Astrocyte of the spinal cord (primary cell): ENCODE measurements at regions not wholly inside any gene's neighbourhood (a gene's known extent, or its start where the extent isn't known, plus 50 kb on each side); places are given as distances from the start of the nearest gene placed in this dataset.

ENCODE experiments used
- DNase-seq: peaks from one replicate; pipeline ENCODE4 v3.0.0; 2011; ENCODE audit warnings: low read depth, low spot score
- H3K4me3 ChIP-seq: 2 replicates; pipeline ENCODE4 v1.5.1; 2011; ENCODE audit warnings: low read depth, mild to moderate bottlenecking, low read length, moderate library complexity
- CTCF ChIP-seq: IDR thresholded peaks from 2 replicates; pipeline ENCODE4 v1.5.1; 2012; ENCODE audit warnings: low read depth, mild to moderate bottlenecking, low read length, inconsistent platforms
- in situ Hi-C: cut with HindIII; loops from 2 replicates; pipeline ENCODE4 v1.10.0; 2017; ENCODE audit warnings: low sequenced_read_pairs

DNA sequence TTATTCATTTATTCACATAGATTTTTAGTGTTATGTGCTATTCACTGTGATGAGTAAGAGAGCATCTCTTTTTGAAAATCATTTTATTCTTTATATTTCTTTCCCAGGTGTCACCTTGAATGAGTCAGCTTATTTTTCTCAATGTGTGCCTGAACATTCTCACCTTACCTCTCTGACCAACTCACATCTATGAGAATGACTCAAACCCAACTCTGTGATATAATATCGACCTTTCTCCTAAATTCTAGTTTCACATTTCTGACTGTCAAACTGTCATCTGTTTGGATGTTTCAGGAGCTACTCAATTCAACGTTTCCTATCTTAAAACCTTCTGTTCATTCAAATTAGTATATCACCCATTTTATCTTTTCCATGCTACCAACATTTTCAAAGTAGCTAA, 630.8 kb downstream of the RERGL start:
- in situ Hi-C loops = no loop called here
- TF ChIP-seq CTCF = no peak

DNA sequence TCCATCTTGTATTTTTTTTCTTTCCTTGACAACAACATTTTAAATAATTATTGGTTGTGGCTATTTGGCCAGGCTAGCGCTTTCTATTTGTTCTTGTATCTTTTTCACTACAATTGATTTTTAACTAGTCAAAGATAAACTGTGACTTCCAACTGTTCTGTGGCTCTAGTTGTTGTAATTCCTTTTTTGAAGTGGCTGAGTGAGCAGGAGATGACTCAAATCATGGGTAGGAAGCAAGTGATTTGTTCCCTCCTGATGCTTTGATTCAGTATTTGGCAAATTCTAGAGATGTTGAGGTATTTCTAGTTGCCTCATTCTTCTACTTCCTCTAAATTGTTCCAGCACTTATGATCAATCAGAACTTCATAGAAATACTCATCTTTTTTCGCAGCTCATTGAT, 633.5 kb downstream of the RERGL start:
- in situ Hi-C loops = no loop called here
- no peak for DNase-seq
- no peak overlapping the region for H3K4me3 ChIP-seq
- TF ChIP-seq CTCF = no peak

More for the DNA sequence above, 630.8 kb downstream of the RERGL start:
- DNase-seq = no peak
- no peak overlapping the region for H3K4me3 ChIP-seq

DNA sequence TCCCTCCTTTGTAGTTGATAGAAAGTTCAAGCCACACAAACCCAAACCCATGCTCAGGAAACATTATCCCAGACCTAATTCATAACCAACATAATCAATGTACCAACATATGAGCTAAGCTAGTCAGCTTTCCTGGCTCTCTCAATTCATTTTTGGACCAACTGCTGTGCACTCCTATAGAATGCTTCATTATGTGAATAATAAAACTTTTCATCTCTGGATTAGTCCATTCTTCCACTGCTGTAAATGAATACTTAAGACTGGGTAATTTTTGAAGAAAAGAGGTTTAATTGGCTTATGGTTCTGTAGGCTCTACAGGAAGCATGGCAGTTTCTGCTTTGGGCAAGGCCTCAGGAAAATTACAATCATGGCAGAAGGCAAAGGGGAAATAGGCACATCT, 651.9 kb downstream of the RERGL start:
- DNase-seq = no peak
- in situ Hi-C loops = no loop called here

GRCh38 chr12:17416748-17417147, 673.2 kb downstream of the RERGL start:
- DNase-seq = no peak
- TF ChIP-seq CTCF = no peak
- in situ Hi-C loops = no loop called here
- H3K4me3 ChIP-seq = no peak overlapping the region

More for the DNA sequence above, 651.9 kb downstream of the RERGL start:
- TF ChIP-seq CTCF = no peak
- H3K4me3 ChIP-seq = no peak overlapping the region

GRCh38 chr12:17414596-17414995, 675.4 kb downstream of the RERGL start:
- no peak for TF ChIP-seq CTCF
- H3K4me3 ChIP-seq = no peak overlapping the region
- in situ Hi-C loops = no loop called here
- no peak for DNase-seq

GRCh38 chr12:17411662-17412061, 678.3 kb downstream of the RERGL start:
- no peak for TF ChIP-seq CTCF
- H3K4me3 ChIP-seq = no peak overlapping the region
- no peak for DNase-seq
- in situ Hi-C loops = no loop called here

GRCh38 chr12:17388679-17389078, 701.3 kb downstream of the RERGL start:
- no peak for DNase-seq
- no peak overlapping the region for H3K4me3 ChIP-seq
- in situ Hi-C loops = no loop called here
- TF ChIP-seq CTCF = no peak
